Cerebellar cortex (tissue), 1 donor: ENCODE measurements at regions not wholly inside any gene's neighbourhood (a gene's known extent, or its start where the extent isn't known, plus 50 kb on each side); places are given as distances from the start of the nearest gene placed in this dataset.

ENCODE experiments used
- DNase-seq: peaks from one replicate; pipeline ENCODE4 v3.0.0-alpha.2; 2015; ENCODE audit warnings: low spot score

DNA sequence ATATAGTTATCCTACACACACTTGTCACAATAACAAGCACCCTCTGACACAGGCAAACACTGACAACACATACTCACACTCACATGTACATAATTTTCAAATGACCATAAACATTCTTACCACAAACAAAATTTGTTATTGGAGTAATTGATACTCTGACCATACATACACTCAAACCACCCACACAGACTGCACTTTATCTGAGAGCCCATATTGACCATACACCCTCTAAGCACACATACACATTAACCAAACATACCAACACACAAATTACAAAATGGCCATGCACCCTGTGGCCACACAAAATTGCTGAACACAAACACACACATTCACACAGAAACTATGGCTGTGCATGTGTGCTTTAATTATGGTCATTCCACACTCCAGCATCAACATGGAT, 79.1 kb upstream of the FAM120A start:
- no peak for DNase-seq

GRCh38 chr9:93376411-93376810, 75.1 kb upstream of the FAM120A start:
- no peak for DNase-seq

- no peak for DNase-seq
Measured at GRCh38 chr9:93378276-93378675, 73.2 kb upstream of the FAM120A start.

DNA sequence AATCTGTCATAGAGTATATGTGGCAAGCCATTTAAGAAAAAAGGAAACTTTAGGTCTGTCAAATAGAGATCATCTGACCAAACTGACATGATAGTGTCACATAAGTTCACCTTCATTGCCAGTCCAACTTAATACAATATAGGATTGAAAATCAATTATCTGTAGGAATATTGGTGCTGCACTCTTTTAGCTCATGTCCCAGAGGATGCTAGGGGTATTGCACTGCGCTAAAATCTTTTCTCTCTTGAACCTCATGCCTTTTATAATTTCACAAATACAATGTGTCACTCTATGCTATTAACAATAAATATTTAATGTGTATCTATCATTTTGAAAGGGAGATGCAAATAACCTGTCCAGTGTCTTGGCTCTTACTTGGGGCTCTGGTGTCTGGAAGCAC, 72.4 kb upstream of the FAM120A start:
- no peak for DNase-seq

DNA sequence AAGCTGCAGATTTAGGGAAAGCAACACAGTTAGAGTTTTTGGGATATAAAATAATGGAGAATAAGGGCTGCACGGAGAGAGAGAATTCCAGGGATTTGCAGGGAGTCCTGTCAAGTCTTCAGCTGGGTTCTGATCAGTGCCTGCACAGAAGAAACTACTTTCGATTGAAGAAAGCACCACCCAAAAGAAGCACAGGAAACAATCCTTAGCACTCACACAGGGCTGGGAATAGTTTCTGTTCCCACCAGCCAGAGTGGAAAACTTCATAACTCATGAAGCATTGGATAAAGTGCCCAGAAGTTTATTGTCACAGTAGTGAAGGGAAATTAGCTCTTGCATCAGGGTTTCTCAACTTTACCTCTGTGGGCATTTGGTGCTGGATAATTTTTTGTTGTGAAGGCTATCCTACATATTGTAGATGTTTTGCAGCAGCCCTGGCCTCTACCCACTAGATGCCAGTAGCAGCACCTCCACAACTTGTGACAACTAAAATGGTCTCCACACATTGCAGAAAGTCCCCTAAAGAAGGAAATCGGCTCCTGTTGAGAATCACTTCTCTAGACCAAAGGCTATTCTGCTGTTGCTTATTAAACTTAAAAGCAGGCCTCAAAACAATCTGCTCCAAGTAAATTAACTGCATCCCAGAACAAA, 71.0 kb upstream of the FAM120A start:
- DNase-seq, result peak; percentile 14

GRCh38 chr9:93387791-93388190, 63.7 kb upstream of the FAM120A start:
- no peak for DNase-seq

DNA sequence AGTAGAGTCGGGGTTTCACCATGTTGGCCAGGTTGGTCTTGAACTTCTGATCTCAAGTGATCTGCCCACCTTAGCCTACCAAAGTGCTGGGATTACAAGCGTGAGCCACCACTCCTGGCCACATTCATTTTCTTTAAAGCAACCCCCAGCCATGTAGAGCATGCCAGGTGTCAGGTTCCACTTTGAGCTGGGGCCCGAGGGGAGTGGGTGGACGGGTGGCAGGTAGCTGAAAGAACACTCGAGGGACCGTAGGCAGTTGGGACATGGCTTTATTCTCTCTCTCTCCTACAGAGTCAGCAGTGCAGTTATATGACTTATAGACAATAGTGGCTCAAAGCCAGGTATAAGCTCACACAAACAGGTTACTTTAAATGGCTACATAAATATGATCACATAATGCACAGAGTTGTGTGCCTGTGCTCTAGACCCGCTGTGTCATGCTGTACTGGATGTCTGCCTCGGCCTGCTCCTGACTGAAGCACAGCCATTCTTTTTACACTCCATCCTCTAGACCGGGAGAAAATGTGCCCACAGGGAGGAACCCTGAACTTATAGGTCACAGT, 60.5 kb upstream of the FAM120A start:
- DNase-seq, result no peak

GRCh38 chr9:93391898-93392297, 59.6 kb upstream of the FAM120A start:
- DNase-seq, result no peak

- no peak for DNase-seq
Measured at GRCh38 chr9:93392974-93393373, 58.5 kb upstream of the FAM120A start.
